HepG2 (cell line): ENCODE measurements at regions not wholly inside any gene's neighbourhood (a gene's known extent, or its start where the extent isn't known, plus 50 kb on each side); places are given as distances from the start of the nearest gene placed in this dataset.
A peak's percentile ranks its signal among the peaks of the same experiment; 100 is the strongest.

Source experiments
- ATAC-seq: fragments of 200-7000 bp; cut with Tn5 transposase; 3 replicates; pipeline ENCODE4 v1.9.1; 2020; ENCODE audit warnings: mild to moderate bottlenecking, moderate library complexity
- BruUV-seq: library from RNA; stranded (reverse); fragments of 400-500 nt; replicated peaks from 2 replicates; lab custom pipeline; 2021; lab: Mats Ljungman, UMichigan
- CTCF ChIA-PET: fragments of 300-600 bp; formaldehyde crosslinking; extraction: SDS; loops from one replicate; lab custom pipeline; 2021; ENCODE audit warnings: low total read pairs, inconsistent platforms, low intra/inter-chr PET ratio; lab: Yijun Ruan, JAX
- POLR2A ChIA-PET: fragments of 350-600 bp; sonication (Branson Sonifier 250); formaldehyde crosslinking; loops from one replicate; lab custom pipeline; 2020; ENCODE audit warnings: antibody characterized with exemption, inconsistent platforms; lab: Yijun Ruan, JAX
- DNase-seq: peaks from one replicate; pipeline ENCODE4 v3.0.0-alpha.2; 2015; ENCODE audit warnings: low spot score
- FAIRE-seq: peaks from 3 replicates; lab custom pipeline; 2011; peaks lifted over from hg19 to GRCh38; lab: Jason Lieb, UNC
- H2AFZ ChIP-seq: one replicate; pipeline ENCODE4 v1.6.1; 2011; ENCODE audit warnings: low read length, inconsistent platforms
- H3K27ac ChIP-seq: fragments of 300-600 bp; 3 replicates; pipeline ENCODE4 v1.8.0; 2011; ENCODE audit warnings: mixed run types, mild to moderate bottlenecking, mixed read lengths, low read length, inconsistent platforms; ENCODE audit not compliant: insufficient read depth; ENCODE audit errors: extremely low read length
- H3K27me3 ChIP-seq, 2 experiments: fragments of 200-600 bp in 1 of 2; 2 replicates in 1 of 2; 3 replicates in 1 of 2; pipeline versions ENCODE4 v1.6.0 to v1.8.0; 2011; ENCODE audit warnings: low read length in 2 of 2, mild to moderate bottlenecking in 2 of 2, moderate library complexity in 2 of 2, inconsistent platforms in 1 of 2; ENCODE audit not compliant: insufficient read depth in 2 of 2, control insufficient read depth in 1 of 2
- H3K36me3 ChIP-seq, 2 experiments: fragments of 200-600 bp in 1 of 2; replicated peaks in 1 of 2; 2 replicates in 1 of 2; 3 replicates in 1 of 2; pipeline versions ENCODE4 v1.5.1 to v1.8.0; 2011; ENCODE audit warnings: low read length in 2 of 2, inconsistent platforms in 1 of 2; ENCODE audit not compliant: insufficient read depth in 2 of 2, control insufficient read depth in 1 of 2
- H3K4me1 ChIP-seq: 2 replicates; pipeline ENCODE4 v1.5.1; 2012; ENCODE audit warnings: low read length, inconsistent platforms; ENCODE audit not compliant: insufficient read depth
- H3K4me2 ChIP-seq: 2 replicates; pipeline ENCODE4 v1.6.0; 2011; ENCODE audit warnings: low read depth, low read length, inconsistent platforms
- H3K4me3 ChIP-seq, 3 experiments: fragments of 200-600 bp in 1 of 3; sonication (generic), shearing (Covaris generic) in 1 of 3; replicated peaks in 1 of 3; 2 replicates each; pipeline ENCODE4 v1.5.1; 2011 to 2016; ENCODE audit warnings: low read length in 3 of 3, inconsistent platforms in 2 of 3, low read depth in 2 of 3, mild to moderate bottlenecking in 2 of 3, control low read depth in 1 of 3, mixed read lengths in 1 of 3; ENCODE audit not compliant: insufficient read depth in 1 of 3
- H3K79me2 ChIP-seq: one replicate; pipeline ENCODE4 v1.6.1; 2011; ENCODE audit warnings: low read length, inconsistent platforms; ENCODE audit not compliant: insufficient read depth
- H3K9ac ChIP-seq: 2 replicates; pipeline ENCODE4 v1.6.0; 2011; ENCODE audit warnings: mild to moderate bottlenecking, low read depth, low read length, inconsistent platforms; ENCODE audit not compliant: insufficient read depth
- H3K9me3 ChIP-seq: 2 replicates; pipeline ENCODE4 v1.5.1; 2012; ENCODE audit warnings: mild to moderate bottlenecking, low read length
- H4K20me1 ChIP-seq: 2 replicates; pipeline ENCODE4 v1.6.0; 2011; ENCODE audit warnings: inconsistent platforms, mild to moderate bottlenecking, low read length, moderate library complexity; ENCODE audit not compliant: insufficient read depth
- AGO1 ChIP-seq: fragments of 200-400 bp; formaldehyde crosslinking; IDR thresholded peaks from 2 replicates; pipeline ENCODE4 v1.6.1; 2017; ENCODE audit warnings: mild to moderate bottlenecking, low read depth, low read length, moderate library complexity; ENCODE audit not compliant: poor library complexity, severe bottlenecking
- CBX5 ChIP-seq: sonication (generic); formaldehyde crosslinking; IDR thresholded peaks from 2 replicates; pipeline ENCODE4 v1.4.0; 2020; ENCODE audit warnings: missing genetic modification reagents, borderline replicate concordance
- CEBPB ChIP-seq: IDR thresholded peaks from 2 replicates; pipeline ENCODE4 v1.6.1; 2011; ENCODE audit warnings: low read depth, low read length, improper control_type of control experiment, borderline replicate concordance
- CEBPG ChIP-seq: IDR thresholded peaks from 2 replicates; pipeline ENCODE4 v1.6.1; 2016
- FOXO1 ChIP-seq: sonication (generic); formaldehyde crosslinking; IDR thresholded peaks from 2 replicates; pipeline ENCODE4 v1.4.0; 2020; ENCODE audit warnings: missing genetic modification reagents
- KDM5A ChIP-seq: fragments of 200-600 bp; sonication (generic); IDR thresholded peaks from 2 replicates; pipeline ENCODE4 v1.7.0; 2018; ENCODE audit warnings: antibody characterized with exemption, mild to moderate bottlenecking, low read length, borderline replicate concordance
- POLR2AphosphoS5 ChIP-seq: IDR thresholded peaks from 2 replicates; pipeline ENCODE4 v1.6.1; 2012; ENCODE audit warnings: low read depth, low read length
- PTBP1 ChIP-seq: fragments of 200-400 bp; formaldehyde crosslinking; IDR thresholded peaks from 2 replicates; pipeline ENCODE4 v1.6.1; 2018; ENCODE audit warnings: low read length, low read depth; ENCODE audit not compliant: poor library complexity, severe bottlenecking
- SP1 ChIP-seq, 2 experiments: fragments of 450-650 bp in 1 of 2; sonication (generic) in 1 of 2; formaldehyde crosslinking in 1 of 2; IDR thresholded peaks; 2 replicates each; pipeline versions ENCODE4 v1.4.0 to v1.6.1; 2016 to 2020; ENCODE audit warnings: missing genetic modification reagents in 1 of 2
- ZNF296 ChIP-seq: sonication (generic); formaldehyde crosslinking; conservative IDR thresholded peaks from 2 replicates; pipeline ENCODE4 v1.5.0; 2020; ENCODE audit warnings: mild to moderate bottlenecking, missing genetic modification reagents
- ZNF629 ChIP-seq: sonication (generic); formaldehyde crosslinking; conservative IDR thresholded peaks from 2 replicates; pipeline ENCODE4 v1.5.0; 2020; ENCODE audit warnings: missing genetic modification reagents
- WGBS: methylation state at CpG from one replicate; pipeline ENCODE4 v1.1.6; 2017; ENCODE audit warnings: low lambda C conversion rate; 5-methylcytosine and 5-hydroxymethylcytosine counted together
- in situ Hi-C: cut with HindIII; loops from 2 replicates; pipeline ENCODE4 v1.10.0; 2017; ENCODE audit warnings: low pct_unique_long_range_greater_than_20kb; ENCODE audit not compliant: extremely low pct_ligation_motif_present
- intact Hi-C: fragments of 100-400 bp; cut with micrococcal nuclease; formaldehyde crosslinking; loops from one replicate; pipeline ENCODE4 v1.10.0; 2022; ENCODE audit not compliant: unreplicated experiment
- TF ChIP-seq, protein P1 (sequence below): sonication (generic); formaldehyde crosslinking; IDR thresholded peaks from 2 replicates; pipeline ENCODE4 v1.8.0; 2022; ENCODE audit warnings: mild to moderate bottlenecking, missing genetic modification reagents
- TF ChIP-seq, protein P2 (sequence below): IDR thresholded peaks from 2 replicates; pipeline ENCODE4 v1.6.1; 2016; ENCODE audit warnings: control low read depth

DNA sequence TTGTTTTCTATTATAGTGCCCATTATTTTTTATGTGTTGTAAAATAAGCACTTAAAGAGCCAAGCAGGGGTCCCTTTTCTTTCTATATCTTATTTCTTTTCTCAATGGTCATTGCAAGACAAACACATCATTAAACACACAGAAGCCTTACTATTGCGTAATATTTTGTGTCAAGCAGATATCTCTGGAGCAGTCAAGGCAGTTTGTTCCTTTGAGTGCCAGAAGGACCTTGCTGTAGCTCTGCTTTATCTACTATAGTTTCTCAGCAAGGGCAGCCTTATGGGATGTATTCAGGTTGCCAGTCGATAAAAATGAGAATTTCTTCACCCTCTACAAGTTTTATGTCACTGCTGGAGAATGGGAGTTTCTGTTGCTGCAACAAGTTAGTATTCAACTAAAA lies 319.3 kb downstream of the TDRD3 start:
- WGBS, result 2% methylated on average over 2 of the region's 2 CpGs
- no peaks in the 10 kb centered on the region for H3K79me2 ChIP-seq
- H3K36me3 ChIP-seq, result no peaks in the 10 kb centered on the region
- no peak overlapping the region for H2AFZ ChIP-seq
- no peak overlapping the region for H3K9ac ChIP-seq
- in situ Hi-C loops, result no loop called here
- ChIA-PET POLR2A (no interaction called here), CTCF (no interaction called here)
- no peaks in the 10 kb centered on the region for H3K27me3 ChIP-seq
- H3K4me2 ChIP-seq, result no peak overlapping the region
- H3K4me3 ChIP-seq, result no peak overlapping the region
- no peak for TF ChIP-seq ZNF629 (CRISPR knock-in tag)
- TF ChIP-seq CEBPG (CRISPR knock-in tag), result 0 out of 2 replicates have a peak, but pooled peaks have one; percentile 42
- no peak for TF ChIP-seq CBX5 (CRISPR knock-in tag)
- peak; percentile 92 for TF ChIP-seq CEBPB
- no peak for TF ChIP-seq AGO1
- no peaks in the 10 kb centered on the region for H3K9me3 ChIP-seq
- FAIRE-seq (no peak), ATAC-seq (no peak), DNase-seq (no peak)
- H4K20me1 ChIP-seq, result no peaks in the 10 kb centered on the region
- no peak overlapping the region for H3K27ac ChIP-seq
- H3K4me1 ChIP-seq, result no peaks in the 10 kb centered on the region
- intact Hi-C loops, result no loop called here
- no TSS peak for BruUV-seq

DNA sequence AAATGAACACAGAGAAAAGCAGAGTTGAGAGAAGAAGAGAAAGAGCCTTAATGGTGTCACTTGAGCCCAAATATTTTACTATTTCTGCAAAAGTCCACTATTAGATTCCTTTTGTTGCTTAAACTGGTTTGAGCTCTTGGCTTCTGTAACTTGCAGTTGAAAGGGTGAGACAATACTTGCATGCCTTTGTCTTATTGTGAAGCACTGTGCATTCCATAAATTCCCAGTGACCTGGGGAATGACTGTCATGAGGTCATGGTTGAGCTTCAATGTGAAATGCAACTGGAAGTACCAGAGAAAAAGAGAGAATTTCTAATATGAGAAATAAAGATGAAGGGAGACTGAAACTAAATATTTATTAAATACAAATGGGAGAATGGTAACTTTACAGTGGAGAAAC lies 310.9 kb downstream of the TDRD3 start:
- Histone ChIP-seq H3K9ac (no peak overlapping the region), H3K9me3 (no peaks in the 10 kb centered on the region), H3K4me3 (no peak overlapping the region), H3K36me3 (no peaks in the 10 kb centered on the region), H3K27me3 (no peaks in the 10 kb centered on the region), H3K27ac (no peak overlapping the region), H3K4me1 (no peaks in the 10 kb centered on the region), H3K4me2 (no peak overlapping the region), H3K79me2 (no peaks in the 10 kb centered on the region), H2AFZ (no peak overlapping the region), H4K20me1 (no peaks in the 10 kb centered on the region)
- in situ Hi-C loops, result no loop called here
- ChIA-PET CTCF (no interaction called here), POLR2A (no interaction called here)
- DNase-seq, result no peak
- no peak for ATAC-seq
- no peak for FAIRE-seq
- BruUV-seq, result no TSS peak
- intact Hi-C loops, result no loop called here
- TF ChIP-seq, protein P1, sequence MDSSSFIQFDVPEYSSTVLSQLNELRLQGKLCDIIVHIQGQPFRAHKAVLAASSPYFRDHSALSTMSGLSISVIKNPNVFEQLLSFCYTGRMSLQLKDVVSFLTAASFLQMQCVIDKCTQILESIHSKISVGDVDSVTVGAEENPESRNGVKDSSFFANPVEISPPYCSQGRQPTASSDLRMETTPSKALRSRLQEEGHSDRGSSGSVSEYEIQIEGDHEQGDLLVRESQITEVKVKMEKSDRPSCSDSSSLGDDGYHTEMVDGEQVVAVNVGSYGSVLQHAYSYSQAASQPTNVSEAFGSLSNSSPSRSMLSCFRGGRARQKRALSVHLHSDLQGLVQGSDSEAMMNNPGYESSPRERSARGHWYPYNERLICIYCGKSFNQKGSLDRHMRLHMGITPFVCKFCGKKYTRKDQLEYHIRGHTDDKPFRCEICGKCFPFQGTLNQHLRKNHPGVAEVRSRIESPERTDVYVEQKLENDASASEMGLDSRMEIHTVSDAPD, result no peak
- TF ChIP-seq SP1 (IDR thresholded peaks at IDR 0.05), result no peak
- TF ChIP-seq SP1 (CRISPR knock-in tag; IDR thresholded peaks at IDR 0.05), result no peak
- TF ChIP-seq, protein P2, sequence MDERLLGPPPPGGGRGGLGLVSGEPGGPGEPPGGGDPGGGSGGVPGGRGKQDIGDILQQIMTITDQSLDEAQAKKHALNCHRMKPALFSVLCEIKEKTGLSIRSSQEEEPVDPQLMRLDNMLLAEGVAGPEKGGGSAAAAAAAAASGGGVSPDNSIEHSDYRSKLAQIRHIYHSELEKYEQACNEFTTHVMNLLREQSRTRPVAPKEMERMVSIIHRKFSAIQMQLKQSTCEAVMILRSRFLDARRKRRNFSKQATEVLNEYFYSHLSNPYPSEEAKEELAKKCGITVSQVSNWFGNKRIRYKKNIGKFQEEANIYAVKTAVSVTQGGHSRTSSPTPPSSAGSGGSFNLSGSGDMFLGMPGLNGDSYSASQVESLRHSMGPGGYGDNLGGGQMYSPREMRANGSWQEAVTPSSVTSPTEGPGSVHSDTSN (CRISPR knock-in tag), result no peak
- no peak for TF ChIP-seq PTBP1
- TF ChIP-seq FOXO1 (CRISPR knock-in tag), result no peak
- no peak for TF ChIP-seq KDM5A
- TF ChIP-seq ZNF296 (CRISPR knock-in tag), result no peak
- TF ChIP-seq POLR2AphosphoS5, result no peak
